HepG2 (cell line): ENCODE measurements at regions not wholly inside any gene's neighbourhood (a gene's known extent, or its start where the extent isn't known, plus 50 kb on each side); places are given as distances from the start of the nearest gene placed in this dataset.

Experiments used
- EZH2 ChIP-seq: conservative IDR thresholded peaks from 2 replicates; pipeline ENCODE4 v1.6.1; 2012; ENCODE audit warnings: mild to moderate bottlenecking, low read depth, low read length, moderate library complexity
- MTA3 ChIP-seq: sonication (generic); formaldehyde crosslinking; IDR thresholded peaks from 2 replicates; pipeline ENCODE4 v1.4.0; 2020; ENCODE audit warnings: missing genetic modification reagents
- NR2C2 ChIP-seq: sonication (generic); formaldehyde crosslinking; IDR thresholded peaks from 2 replicates; pipeline ENCODE4 v1.4.0; 2020; ENCODE audit warnings: missing genetic modification reagents, mild to moderate bottlenecking, moderate library complexity, borderline replicate concordance
- PHF20 ChIP-seq: sonication (generic); formaldehyde crosslinking; IDR thresholded peaks from 2 replicates; pipeline ENCODE4 v1.5.0; 2020; ENCODE audit warnings: mild to moderate bottlenecking, missing genetic modification reagents
- SRSF9 ChIP-seq: fragments of 200-400 bp; formaldehyde crosslinking; IDR thresholded peaks from 2 replicates; pipeline ENCODE4 v1.6.1; 2018; ENCODE audit warnings: borderline replicate concordance, mild to moderate bottlenecking, low read depth, low read length; ENCODE audit not compliant: insufficient read depth, poor library complexity, severe bottlenecking
- TARDBP ChIP-seq: sonication (generic); formaldehyde crosslinking; IDR thresholded peaks from 2 replicates; pipeline ENCODE4 v1.8.0; 2022; ENCODE audit warnings: mild to moderate bottlenecking, missing genetic modification reagents
- USF2 ChIP-seq, 2 experiments: sonication (generic) in 1 of 2; formaldehyde crosslinking in 1 of 2; IDR thresholded peaks; 2 replicates each; pipeline versions ENCODE4 v1.5.1 to v1.6.1; 2011 to 2020; ENCODE audit warnings: borderline replicate concordance in 1 of 2, low read depth in 1 of 2, low read length in 1 of 2, mild to moderate bottlenecking in 1 of 2, missing genetic modification reagents in 1 of 2, moderate library complexity in 1 of 2
- ZNF598 ChIP-seq: sonication (generic); formaldehyde crosslinking; IDR thresholded peaks from 2 replicates; pipeline ENCODE4 v1.5.1; 2020; ENCODE audit warnings: mild to moderate bottlenecking, missing genetic modification reagents, borderline replicate concordance
- TF ChIP-seq, protein P1 (sequence below): sonication (generic); formaldehyde crosslinking; IDR thresholded peaks from 2 replicates; pipeline ENCODE4 v1.8.0; 2022; ENCODE audit warnings: mild to moderate bottlenecking, missing genetic modification reagents; ENCODE audit not compliant: insufficient replicate concordance
- TF ChIP-seq, protein P2 (sequence below): sonication (generic); formaldehyde crosslinking; IDR thresholded peaks from 2 replicates; pipeline ENCODE4 v1.4.0; 2020; ENCODE audit warnings: mild to moderate bottlenecking, missing genetic modification reagents, borderline replicate concordance

DNA sequence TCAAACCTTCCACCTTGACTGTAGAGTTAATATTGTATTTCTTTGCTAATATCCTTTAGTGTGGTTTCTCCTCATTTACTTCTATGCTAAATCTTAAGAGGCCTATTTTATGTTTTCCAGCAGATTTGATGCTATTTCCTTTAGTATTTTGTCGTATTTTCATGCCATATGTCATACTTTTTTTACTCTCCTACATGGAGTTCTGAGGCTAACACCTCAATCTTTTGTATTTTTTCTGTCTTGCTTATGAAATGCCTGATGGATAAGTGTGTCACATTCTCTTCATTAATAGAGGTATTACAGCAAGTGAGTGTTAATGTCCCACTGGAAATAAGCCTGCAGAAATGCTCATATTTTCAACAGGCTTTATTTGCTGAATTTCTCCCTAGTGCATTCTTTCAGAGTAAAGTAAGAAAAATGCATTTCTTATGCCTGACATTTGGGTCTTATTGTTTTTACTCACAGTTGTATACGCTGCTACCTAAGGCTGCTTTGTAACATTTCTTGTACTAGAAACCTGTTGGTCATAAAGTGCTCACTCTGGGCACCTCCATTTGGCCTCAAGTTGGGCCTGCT lies 63.2 kb downstream of the DIPK2A start:
- no peak for TF ChIP-seq USF2 (IDR thresholded peaks at IDR 0.05; ENCODE audit: low read depth, low read length)
- TF ChIP-seq USF2 (CRISPR knock-in tag; IDR thresholded peaks at IDR 0.05; ENCODE audit: borderline replicate concordance), result no peak
- TF ChIP-seq, protein P1, sequence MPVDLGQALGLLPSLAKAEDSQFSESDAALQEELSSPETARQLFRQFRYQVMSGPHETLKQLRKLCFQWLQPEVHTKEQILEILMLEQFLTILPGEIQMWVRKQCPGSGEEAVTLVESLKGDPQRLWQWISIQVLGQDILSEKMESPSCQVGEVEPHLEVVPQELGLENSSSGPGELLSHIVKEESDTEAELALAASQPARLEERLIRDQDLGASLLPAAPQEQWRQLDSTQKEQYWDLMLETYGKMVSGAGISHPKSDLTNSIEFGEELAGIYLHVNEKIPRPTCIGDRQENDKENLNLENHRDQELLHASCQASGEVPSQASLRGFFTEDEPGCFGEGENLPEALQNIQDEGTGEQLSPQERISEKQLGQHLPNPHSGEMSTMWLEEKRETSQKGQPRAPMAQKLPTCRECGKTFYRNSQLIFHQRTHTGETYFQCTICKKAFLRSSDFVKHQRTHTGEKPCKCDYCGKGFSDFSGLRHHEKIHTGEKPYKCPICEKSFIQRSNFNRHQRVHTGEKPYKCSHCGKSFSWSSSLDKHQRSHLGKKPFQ (CRISPR knock-in tag), result no peak
- TF ChIP-seq MTA3 (CRISPR knock-in tag), result no peak
- TF ChIP-seq EZH2, result no peak
- TF ChIP-seq NR2C2, result no peak
- TF ChIP-seq, protein P2, sequence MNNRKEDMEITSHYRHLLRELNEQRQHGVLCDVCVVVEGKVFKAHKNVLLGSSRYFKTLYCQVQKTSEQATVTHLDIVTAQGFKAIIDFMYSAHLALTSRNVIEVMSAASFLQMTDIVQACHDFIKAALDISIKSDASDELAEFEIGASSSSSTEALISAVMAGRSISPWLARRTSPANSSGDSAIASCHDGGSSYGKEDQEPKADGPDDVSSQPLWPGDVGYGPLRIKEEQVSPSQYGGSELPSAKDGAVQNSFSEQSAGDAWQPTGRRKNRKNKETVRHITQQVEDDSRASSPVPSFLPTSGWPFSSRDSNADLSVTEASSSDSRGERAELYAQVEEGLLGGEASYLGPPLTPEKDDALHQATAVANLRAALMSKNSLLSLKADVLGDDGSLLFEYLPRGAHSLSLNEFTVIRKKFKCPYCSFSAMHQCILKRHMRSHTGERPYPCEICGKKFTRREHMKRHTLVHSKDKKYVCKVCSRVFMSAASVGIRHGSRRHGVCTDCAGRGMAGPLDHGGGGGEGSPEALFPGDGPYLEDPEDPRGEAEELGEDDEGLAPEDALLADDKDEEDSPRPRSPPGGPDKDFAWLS (CRISPR knock-in tag), result no peak
- TF ChIP-seq SRSF9, result no peak
- TF ChIP-seq ZNF598 (CRISPR knock-in tag), result no peak
- no peak for TF ChIP-seq TARDBP (CRISPR knock-in tag)
- TF ChIP-seq PHF20 (CRISPR knock-in tag), result no peak
